GM03348 (cell line): ENCODE measurements at regions not wholly inside any gene's neighbourhood (a gene's known extent, or its start where the extent isn't known, plus 50 kb on each side); places are given as distances from the start of the nearest gene placed in this dataset.
"Not testable (repeated sequence)": the region's sequence is repeated elsewhere in the genome, so short reads cannot be mapped to it uniquely, and the experiment has no call there.

Source experiments
- DNase-seq: peaks from one replicate; pipeline ENCODE4 v3.0.0; 2012; ENCODE audit warnings: low spot score

GRCh38 chr13:70788074-70788473 is 679.8 kb upstream of the KLHL1 start:
- DNase-seq: no peak

GRCh38 chr13:70784207-70784989 is 676.1 kb upstream of the KLHL1 start:
- no peak for DNase-seq

- no peak for DNase-seq
These were observed 661.6 kb upstream of the KLHL1 start for GRCh38 chr13:70769817-70770216.

GRCh38 chr13:70758932-70759331 is 650.7 kb upstream of the KLHL1 start:
- no peak for DNase-seq

- no peak for DNase-seq
These were observed 647.8 kb upstream of the KLHL1 start for GRCh38 chr13:70756088-70756487.

- no peak for DNase-seq
These were observed 647.2 kb upstream of the KLHL1 start for GRCh38 chr13:70755456-70755855.

- no peak for DNase-seq
These were observed 639.0 kb upstream of the KLHL1 start for GRCh38 chr13:70747262-70747661.

- not testable (repeated sequence) for DNase-seq
These were observed 638.2 kb upstream of the KLHL1 start for GRCh38 chr13:70746469-70746868.

GRCh38 chr13:70736622-70737317 is 628.5 kb upstream of the KLHL1 start:
- DNase-seq: no peak

- DNase-seq: no peak
These were observed 624.4 kb upstream of the KLHL1 start for GRCh38 chr13:70732611-70733010.

GRCh38 chr13:70729369-70729768 is 621.1 kb upstream of the KLHL1 start:
- DNase-seq: no peak

GRCh38 chr13:70723732-70724131 is 615.5 kb upstream of the KLHL1 start:
- DNase-seq: no peak

- no peak for DNase-seq
These were observed 612.1 kb upstream of the KLHL1 start for GRCh38 chr13:70720386-70720785.

GRCh38 chr13:70714993-70715392 is 606.7 kb upstream of the KLHL1 start:
- DNase-seq: no peak

- DNase-seq: no peak
These were observed 600.5 kb upstream of the KLHL1 start for GRCh38 chr13:70708775-70709174.

- DNase-seq: no peak
These were observed 595.5 kb upstream of the KLHL1 start for GRCh38 chr13:70703755-70704154.

- DNase-seq: no peak
These were observed 586.9 kb upstream of the KLHL1 start for GRCh38 chr13:70694996-70695715.

- DNase-seq: no peak
These were observed 560.7 kb upstream of the KLHL1 start for GRCh38 chr13:70668983-70669382.

- no peak for DNase-seq
These were observed 560.0 kb upstream of the KLHL1 start for GRCh38 chr13:70668293-70668692.

- no peak for DNase-seq
These were observed 558.8 kb upstream of the KLHL1 start for GRCh38 chr13:70666883-70667556.

GRCh38 chr13:70662231-70662940 is 554.1 kb upstream of the KLHL1 start:
- no peak for DNase-seq

GRCh38 chr13:70644052-70644451 is 535.8 kb upstream of the KLHL1 start:
- DNase-seq: no peak
